ENCODE measurements at regions not wholly inside any gene's neighbourhood (a gene's known extent, or its start where the extent isn't known, plus 50 kb on each side); places are given as distances from the start of the nearest gene placed in this dataset.

DNA sequence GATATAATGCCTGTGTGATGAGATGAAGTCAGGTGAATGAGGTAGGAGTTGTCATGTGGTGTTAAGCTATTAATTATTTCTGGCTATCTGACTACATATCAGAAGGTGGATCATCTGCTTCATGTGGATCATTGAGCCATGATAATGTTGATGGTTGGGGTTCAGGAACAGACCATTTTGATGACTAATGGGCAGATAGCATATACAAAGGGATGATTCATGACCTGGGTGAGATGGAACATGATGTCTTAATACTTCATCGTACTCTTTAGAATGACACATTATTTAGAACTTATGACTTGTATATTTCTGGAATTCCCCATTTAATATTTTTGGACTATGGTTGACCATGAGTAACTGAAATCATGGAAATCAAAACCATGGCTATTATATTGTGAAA, 155.1 kb downstream of the OR13A1 start:
- TF ChIP-seq POLR2AphosphoS5 (IDR thresholded peaks at IDR 0.05) (no peak), CTCF (IDR thresholded peaks at IDR 0.05) (no peak)

All from sigmoid colon (tissue), 4 donors.